ENCODE measurements at regions not wholly inside any gene's neighbourhood (a gene's known extent, or its start where the extent isn't known, plus 50 kb on each side); places are given as distances from the start of the nearest gene placed in this dataset.

DNA sequence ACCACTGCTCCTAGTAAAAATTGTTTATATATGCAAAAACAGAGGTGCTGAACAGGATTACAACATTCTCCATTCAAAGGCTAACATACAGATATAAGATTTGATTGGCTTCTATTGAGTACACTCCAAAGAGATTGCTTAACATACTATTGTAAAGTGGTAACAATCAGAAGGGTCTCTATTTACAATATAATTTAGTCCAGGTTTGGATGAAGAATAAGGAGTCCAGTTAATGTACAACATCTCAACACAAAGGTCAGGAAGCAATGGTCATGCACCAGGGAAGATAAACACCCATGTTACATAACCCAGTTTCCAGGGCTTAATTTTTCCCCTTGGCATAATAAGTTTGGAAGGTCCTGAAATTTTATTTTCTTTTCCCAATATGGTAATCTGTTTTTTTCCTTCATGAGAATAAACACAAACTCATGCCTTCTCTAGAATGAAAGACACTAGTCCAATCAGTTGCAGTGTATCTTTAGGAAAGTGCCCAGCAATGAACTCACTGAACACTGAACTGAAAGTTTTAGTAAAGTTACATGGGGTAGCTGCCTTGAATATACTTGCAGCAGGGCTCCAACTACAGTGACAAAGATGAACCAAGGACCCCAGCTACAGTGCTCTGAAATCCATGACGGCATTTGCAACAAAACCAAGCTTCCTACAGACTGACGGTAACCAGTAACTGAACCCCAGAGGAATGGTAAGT, 255.3 kb upstream of the GJE1 start:
- no peak for TF ChIP-seq CTCF (IDR thresholded peaks at IDR 0.05)
- no peak for TF ChIP-seq POLR2A (IDR thresholded peaks at IDR 0.05)

All from heart left ventricle (tissue), 13 donors.